Activated CD4-positive, alpha-beta T cell treated with anti-CD3 and anti-CD28 coated beads, Interleukin-2, amount 50 U/mL, for 24 hours (primary cell): ENCODE measurements at regions not wholly inside any gene's neighbourhood (a gene's known extent, or its start where the extent isn't known, plus 50 kb on each side); places are given as distances from the start of the nearest gene placed in this dataset.

Source experiments
- DNase-seq, 2 donors: peaks; one replicate each; pipeline ENCODE4 v3.0.0-alpha.2; 2020; ENCODE audit warnings: low read depth in 1 of 2, low spot score in 1 of 2

GRCh38 chr16:65988024-65988595 lies 378.4 kb upstream of the CDH5 start:
- DNase-seq, result no peak

- no peak for DNase-seq
These were observed 382.2 kb upstream of the CDH5 start for GRCh38 chr16:65984296-65984695.

DNA sequence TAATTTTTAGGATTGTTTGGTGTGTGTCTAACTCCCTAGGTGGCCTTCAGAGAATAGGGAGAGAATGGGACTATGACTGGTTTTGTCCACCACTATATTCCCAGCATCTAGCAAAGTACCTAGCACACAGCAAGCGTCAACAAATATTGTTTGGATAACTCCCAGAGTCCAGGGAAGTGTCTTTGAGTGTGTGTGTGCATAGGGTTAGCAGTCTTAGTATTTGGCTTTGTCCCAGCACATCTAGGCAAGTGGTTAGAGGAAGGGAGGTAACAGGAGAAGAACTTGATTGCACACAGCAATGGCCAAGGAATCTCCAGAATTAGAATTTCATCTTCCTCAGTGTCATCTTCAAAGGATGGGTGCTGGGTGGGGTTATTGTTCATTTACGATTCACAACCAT lies 385.4 kb upstream of the CDH5 start:
- no peak for DNase-seq

DNA sequence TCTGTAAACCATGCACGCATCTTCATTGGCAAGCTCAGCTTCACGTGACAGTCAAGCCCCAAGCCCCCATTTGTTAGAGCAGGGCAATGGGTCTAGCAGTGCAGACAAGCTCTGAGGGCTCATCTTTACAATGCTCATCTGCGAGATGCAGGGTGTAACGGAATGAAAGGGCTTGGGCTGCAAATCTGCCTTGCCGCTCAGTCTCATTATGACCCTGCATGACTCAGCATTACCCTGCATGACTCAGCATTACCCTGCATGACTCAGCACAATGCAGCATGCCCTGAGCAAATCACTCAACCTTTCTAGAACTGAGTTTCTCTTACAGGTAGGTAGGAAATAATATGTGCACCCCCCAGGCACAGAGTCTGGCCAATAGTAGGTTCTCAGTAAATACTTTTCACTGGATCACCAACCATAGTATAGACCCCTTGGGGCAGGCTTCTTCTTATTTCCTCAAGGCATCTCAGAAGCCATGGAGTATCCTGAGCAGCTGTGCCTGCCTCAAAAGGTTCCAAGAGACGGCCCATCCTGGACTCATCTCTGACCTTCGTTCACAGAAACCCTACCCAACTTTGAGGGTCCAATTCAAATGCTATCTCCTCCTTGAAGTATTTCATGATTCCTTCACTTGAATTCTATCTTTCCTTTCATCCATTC lies 391.3 kb upstream of the CDH5 start:
- no peak for DNase-seq

DNA sequence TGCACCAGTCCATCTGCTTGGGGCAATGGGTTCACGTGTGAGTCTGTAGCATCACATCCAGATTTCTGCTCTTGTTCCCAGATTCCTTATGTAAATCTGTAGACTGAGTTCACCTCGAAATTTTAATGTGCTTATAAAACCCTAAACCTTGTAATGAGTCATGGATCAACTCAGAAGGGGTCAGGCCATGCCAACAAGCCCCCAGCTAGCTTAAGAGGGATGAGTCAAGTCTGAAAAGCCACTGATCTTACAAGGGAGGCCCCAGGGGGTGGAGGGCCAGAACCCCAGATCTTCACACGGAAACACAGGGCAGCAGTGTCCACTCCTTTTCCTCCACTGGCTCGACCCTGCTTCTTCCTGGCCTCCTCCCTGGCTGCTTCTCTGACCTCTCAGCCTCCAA lies 399.1 kb upstream of the CDH5 start:
- DNase-seq, result no peak

GRCh38 chr16:65965628-65966027 lies 400.9 kb upstream of the CDH5 start:
- no peak for DNase-seq

DNA sequence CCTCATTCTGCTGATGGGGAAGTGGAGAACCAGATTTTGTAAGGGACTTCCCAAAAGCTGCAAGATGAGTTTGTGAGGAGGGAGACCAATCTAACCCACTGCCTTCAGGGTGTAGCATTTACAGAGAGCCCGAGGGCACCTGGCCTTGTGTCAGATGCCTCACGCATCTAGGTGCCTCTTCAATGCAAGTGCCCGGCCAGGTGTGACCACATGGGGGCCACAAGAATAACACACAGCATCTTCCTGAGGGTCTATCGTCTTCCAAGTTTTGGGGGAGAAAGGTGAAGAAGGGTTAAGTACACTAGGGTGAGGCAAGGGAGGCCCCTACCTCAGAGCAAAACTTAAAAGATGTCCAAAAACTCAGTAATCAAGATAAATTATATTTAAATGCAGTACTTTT lies 401.7 kb upstream of the CDH5 start:
- DNase-seq, result no peak

- no peak for DNase-seq
These were observed 404.9 kb upstream of the CDH5 start for GRCh38 chr16:65961476-65962143.

DNA sequence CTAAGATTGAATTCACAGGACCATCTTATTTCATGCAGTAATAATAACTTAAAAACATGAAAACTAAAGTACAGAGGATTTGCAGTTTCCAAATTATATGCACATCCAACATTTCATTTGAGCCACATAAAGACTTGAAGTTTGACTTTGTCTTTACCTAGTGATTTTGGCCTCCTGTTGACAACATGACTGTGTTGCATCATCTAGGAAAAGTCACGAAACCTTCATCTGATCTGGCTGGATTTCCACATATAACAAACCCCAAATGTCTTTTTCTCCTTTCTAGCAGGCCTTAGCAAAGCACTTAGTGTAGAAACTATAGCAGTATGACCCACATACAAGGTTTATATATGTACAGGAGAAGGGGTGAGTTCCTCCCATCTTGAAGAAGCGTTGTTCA lies 406.5 kb upstream of the CDH5 start:
- DNase-seq, result no peak

DNA sequence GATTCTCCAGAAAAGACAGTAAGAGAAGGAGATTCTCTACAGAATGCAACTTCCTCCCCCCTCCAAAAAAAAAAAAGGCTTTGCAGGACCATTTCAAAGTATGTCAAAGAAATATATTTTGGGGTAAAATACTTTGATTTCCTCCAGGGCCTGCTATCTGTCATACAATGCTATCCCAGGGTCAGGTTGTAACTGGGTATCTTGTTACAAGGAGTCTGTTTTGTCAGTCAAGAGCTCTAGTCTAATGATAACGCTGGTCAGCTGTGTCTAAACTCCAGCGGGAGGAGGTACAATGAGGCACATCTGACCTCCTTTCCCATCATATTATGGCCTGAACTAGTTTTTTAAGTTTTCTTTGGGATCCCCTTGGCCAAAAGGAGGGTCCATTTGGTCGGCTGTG lies 408.4 kb upstream of the CDH5 start:
- no peak for DNase-seq

DNA sequence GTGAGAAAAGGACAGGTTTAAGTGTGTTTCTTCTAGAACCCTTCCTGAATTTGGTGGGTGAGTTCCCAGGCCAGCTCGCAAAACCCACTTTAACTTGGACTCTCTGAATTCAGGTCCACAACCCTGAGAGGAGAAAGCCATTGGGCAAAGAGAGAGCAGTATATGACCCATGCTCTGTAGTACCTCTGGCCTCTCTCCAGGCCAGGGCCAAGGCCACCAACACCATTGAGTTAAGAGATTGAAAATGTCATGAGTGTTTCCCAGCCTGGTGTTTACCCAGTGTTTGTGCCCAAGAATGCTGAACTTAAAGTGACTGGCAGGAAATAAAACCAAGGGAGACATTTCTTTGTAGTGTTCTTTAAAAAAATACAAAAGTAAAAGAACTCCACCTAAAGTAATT lies 410.4 kb upstream of the CDH5 start:
- DNase-seq, result no peak

- DNase-seq, result no peak
These were observed 412.0 kb upstream of the CDH5 start for GRCh38 chr16:65954446-65954845.

DNA sequence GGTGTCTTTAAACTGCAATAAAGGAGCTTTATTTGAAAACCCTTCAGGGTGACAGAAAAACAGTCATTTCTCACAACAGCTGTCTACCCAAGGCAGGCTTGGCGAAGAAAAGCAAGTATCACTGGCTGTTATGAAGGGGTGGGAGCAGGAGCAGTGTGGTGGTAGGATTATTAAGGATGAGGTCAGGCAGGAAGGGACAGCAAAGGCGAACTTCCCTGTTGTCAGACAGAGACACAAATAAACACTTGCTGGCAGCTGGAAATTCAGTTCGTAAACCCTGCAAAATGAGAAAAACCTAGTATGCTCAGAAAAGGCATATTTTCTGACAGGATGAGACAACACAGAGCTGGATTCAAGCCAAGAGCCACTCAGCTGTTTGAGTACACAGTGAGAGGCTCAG lies 416.3 kb upstream of the CDH5 start:
- no peak for DNase-seq

GRCh38 chr16:65948361-65948760 lies 418.1 kb upstream of the CDH5 start:
- no peak for DNase-seq

GRCh38 chr16:65947951-65948350 lies 418.5 kb upstream of the CDH5 start:
- no peak for DNase-seq

- DNase-seq, result no peak
These were observed 421.0 kb upstream of the CDH5 start for GRCh38 chr16:65945493-65945892.

- no peak for DNase-seq
These were observed 422.1 kb upstream of the CDH5 start for GRCh38 chr16:65944361-65944760.

DNA sequence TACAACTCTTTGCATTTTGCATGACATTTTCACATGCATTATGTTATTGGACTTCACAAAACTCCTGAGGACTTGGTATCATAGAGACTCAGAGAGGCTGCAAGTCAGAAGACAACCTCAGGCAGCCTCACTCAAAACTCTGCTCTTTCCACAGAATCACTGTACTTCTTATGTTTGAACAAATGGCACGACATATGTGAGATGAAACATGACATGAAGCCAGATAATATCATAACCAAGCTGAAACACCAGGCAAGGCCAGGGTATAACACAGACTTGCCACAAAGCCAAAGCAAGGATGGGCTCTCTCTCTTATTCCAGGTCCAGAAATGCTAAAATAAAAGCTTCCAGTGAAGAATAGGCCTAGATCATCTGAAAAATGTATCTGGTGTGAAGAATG lies 425.8 kb upstream of the CDH5 start:
- DNase-seq, result no peak

DNA sequence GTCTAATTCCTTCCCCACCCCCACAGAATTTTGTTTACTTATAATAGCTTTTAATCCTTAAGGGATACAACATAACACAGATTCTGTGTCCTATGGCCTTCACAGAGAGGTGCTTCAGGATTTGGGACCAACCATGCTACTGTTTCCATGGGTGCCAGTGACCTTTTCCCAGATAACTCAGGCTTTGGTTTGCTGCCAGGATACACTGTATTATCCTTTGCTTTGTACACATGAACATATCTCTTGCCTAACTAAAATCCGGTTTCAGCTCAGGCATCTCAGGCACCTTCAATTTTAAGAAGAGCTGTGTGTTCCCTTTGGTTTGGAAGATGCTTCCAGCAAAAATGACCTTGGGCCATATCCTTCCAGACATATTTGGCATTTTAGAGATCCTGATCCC lies 428.4 kb upstream of the CDH5 start:
- DNase-seq, result no peak

DNA sequence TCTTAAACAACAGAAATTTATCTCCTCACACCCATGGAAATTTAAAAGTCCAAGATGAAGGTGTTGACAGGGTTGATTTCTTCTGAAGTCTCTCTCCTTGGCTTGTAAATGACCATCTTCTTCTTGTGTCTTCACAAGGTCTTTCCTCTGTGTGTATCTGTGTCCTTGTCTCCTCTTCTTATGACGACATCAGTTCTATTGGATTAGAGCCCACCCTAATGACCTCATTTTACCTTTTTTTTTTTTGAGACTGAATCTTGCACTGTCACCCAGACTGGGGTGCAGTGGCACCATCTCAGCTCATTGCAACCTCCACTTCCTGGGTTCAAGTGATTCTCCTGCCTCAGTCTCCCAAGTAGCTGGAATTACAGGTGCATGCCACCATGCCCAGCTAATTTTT lies 429.0 kb upstream of the CDH5 start:
- no peak for DNase-seq

GRCh38 chr16:65936096-65936495 lies 430.4 kb upstream of the CDH5 start:
- DNase-seq, result no peak

DNA sequence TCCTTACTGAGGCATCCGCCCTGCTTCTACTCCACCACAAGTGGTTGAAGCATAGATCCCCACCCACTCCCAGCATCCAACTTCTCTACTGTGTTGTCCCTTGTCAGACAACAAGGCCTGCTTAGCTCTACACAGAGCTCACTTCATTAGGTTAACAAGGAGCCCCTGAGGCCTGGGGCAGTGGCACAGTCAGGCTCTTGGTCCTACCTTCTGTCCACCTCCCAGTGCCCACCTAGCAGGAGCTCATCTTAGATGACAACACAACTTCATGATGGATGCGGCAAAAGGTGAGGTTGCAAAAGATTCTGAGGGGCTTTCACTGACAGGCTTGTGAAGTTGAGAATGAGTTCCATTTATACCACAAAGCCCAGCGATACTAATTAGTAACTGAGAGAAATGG lies 432.0 kb upstream of the CDH5 start:
- DNase-seq, result no peak

- no peak for DNase-seq
These were observed 432.8 kb upstream of the CDH5 start for GRCh38 chr16:65933703-65934102.
